AG09319 (cell line): ENCODE measurements at regions not wholly inside any gene's neighbourhood (a gene's known extent, or its start where the extent isn't known, plus 50 kb on each side); places are given as distances from the start of the nearest gene placed in this dataset.

Experiments used
- DNase-seq: peaks from one replicate; pipeline ENCODE4 v3.0.0-alpha.2; 2010; ENCODE audit warnings: low read depth; ENCODE audit errors: extremely low read depth
- CTCF ChIP-seq: IDR thresholded peaks from 2 replicates; pipeline ENCODE4 v1.5.1; 2011; ENCODE audit warnings: low read depth, mild to moderate bottlenecking, inconsistent platforms, low read length, moderate library complexity

DNA sequence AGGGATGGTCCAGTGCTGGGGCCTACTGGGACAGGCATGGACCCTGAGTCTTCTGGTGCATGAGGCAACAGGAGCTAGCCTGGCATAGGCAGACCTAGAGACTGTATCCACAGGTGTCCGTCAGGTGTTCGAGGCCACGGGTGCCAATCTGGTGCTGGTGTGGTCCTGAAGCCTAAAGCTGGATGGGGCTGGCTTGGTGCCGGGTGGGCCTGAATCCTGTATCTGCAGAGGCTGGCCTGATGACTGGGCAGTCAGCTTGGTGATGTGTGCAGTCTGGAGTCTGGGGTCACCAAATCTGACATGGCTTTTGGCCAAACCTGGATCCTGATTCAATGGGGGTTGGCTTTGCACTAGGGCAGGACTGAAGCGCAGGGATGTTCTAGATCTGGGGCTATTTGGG is 269.8 kb upstream of the GRIA3 start:
- no peak for DNase-seq

GRCh38 chrX:122934131-122934530 is 249.9 kb upstream of the GRIA3 start:
- no peak for DNase-seq
- TF ChIP-seq CTCF, result no peak

More for the DNA sequence above, 269.8 kb upstream of the GRIA3 start:
- no peak for TF ChIP-seq CTCF

DNA sequence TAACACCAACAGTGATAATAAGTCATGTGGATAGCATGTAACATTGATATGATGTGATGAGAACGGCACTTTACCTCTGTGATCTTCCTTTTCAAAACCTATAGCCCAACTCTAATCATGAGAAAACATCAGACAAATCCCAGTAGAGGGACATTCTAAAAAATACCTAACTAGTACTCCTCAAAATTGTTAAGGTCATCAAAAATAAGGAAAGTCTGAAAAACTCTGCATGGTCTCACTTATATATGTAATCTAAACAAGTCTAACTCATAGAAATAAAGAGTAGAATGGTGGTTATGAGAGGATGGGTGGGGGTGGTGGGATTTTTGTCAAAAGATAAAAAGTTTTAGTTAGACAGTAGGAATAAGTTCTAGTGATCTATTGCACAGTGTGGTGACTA is 243.9 kb upstream of the GRIA3 start:
- TF ChIP-seq CTCF, result no peak
- no peak for DNase-seq

GRCh38 chrX:122941806-122942205 is 242.3 kb upstream of the GRIA3 start:
- no peak for DNase-seq
- TF ChIP-seq CTCF, result no peak

- DNase-seq, result peak; percentile 15
- no peak for TF ChIP-seq CTCF
Observed at GRCh38 chrX:122943918-122944317, 240.2 kb upstream of the GRIA3 start.

- no peak for TF ChIP-seq CTCF
- DNase-seq, result no peak
Observed at GRCh38 chrX:122945328-122945727, 238.8 kb upstream of the GRIA3 start.

DNA sequence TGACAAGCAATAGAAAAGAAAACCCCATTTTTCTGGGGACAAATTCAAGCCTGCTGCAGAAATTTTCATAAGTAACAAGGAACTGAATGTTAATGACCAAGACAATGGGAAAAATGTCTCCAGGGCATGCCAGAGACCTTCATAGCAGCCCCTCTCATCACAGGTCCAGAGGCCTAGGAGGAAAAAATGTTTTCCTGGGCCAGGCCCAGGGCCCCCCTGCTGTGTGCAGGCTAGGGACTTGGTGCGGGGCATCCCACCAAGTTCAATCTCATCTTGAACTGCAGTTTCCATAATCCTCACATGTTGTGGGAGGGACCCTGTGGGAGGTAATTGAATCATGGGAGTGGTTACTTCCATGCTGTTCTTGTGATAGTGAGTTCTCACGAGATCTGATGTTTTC is 211.5 kb upstream of the GRIA3 start:
- no peak for DNase-seq
- no peak for TF ChIP-seq CTCF
